ENCODE measurements at regions not wholly inside any gene's neighbourhood (a gene's known extent, or its start where the extent isn't known, plus 50 kb on each side); places are given as distances from the start of the nearest gene placed in this dataset.

- Histone ChIP-seq H3K27me3 (no peaks in the 10 kb centered on the region), H3K36me3 (no peaks in the 10 kb centered on the region), H3K27ac (no peak overlapping the region), H3K4me1 (no peaks in the 10 kb centered on the region), H3K9me3 (no peaks in the 10 kb centered on the region), H3K4me3 (no peak overlapping the region)
- TF ChIP-seq EP300 (IDR thresholded peaks at IDR 0.05), result no peak
- no peak for TF ChIP-seq POLR2AphosphoS5 (IDR thresholded peaks at IDR 0.05)
- no peak for TF ChIP-seq POLR2A (IDR thresholded peaks at IDR 0.05)
- TF ChIP-seq, protein P1, sequence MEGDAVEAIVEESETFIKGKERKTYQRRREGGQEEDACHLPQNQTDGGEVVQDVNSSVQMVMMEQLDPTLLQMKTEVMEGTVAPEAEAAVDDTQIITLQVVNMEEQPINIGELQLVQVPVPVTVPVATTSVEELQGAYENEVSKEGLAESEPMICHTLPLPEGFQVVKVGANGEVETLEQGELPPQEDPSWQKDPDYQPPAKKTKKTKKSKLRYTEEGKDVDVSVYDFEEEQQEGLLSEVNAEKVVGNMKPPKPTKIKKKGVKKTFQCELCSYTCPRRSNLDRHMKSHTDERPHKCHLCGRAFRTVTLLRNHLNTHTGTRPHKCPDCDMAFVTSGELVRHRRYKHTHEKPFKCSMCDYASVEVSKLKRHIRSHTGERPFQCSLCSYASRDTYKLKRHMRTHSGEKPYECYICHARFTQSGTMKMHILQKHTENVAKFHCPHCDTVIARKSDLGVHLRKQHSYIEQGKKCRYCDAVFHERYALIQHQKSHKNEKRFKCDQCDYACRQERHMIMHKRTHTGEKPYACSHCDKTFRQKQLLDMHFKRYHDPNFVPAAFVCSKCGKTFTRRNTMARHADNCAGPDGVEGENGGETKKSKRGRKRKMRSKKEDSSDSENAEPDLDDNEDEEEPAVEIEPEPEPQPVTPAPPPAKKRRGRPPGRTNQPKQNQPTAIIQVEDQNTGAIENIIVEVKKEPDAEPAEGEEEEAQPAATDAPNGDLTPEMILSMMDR (IDR thresholded peaks at IDR 0.05), result no peak
- ATAC-seq (ENCODE audit: low FRiP score in 2 of 2) (no peak), DNase-seq (no peak)
These were observed 1255.7 kb downstream of the ADGRL3 start for GRCh38 chr4:62455871-62456270.

DNA sequence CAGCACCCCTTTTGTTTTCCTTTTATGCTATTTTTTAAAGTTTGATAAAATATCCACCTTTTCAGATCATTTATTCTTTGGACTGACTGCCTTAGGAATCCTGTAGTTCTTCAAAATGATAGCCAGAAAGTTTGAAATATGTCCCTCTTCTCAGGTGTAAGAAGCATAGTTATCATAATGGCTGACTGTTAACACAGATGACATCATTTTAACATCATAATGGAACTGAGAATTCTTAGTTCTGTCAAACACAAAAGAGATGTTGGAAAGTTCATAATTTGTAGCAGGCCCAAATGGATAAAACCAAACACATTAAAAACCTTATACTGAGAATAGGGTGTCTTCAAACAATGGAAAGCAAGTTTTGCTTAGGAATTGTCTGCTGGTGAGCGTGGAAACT lies 1254.4 kb downstream of the ADGRL3 start:
- ATAC-seq (ENCODE audit: low FRiP score in 2 of 2), result no peak

DNA sequence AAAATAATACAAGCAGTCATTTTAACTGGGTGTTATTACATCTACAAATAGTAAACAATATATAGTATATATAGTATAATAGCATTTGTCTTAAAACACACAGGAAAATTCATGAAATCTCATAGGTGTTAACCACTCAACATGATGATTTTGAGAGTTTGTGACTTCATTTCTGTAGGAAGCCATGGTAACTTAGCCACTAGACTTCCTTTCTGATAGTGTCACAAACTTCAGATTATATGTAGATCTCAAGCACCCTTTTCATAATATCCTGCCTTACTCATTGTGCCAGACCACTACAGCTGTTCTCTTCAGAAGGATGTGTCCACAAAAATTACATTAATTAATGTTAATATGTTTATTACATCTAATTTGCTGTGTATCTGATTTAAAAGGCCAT lies 1250.6 kb downstream of the ADGRL3 start:
- no peak overlapping the region for H3K4me3 ChIP-seq
- no peaks in the 10 kb centered on the region for H3K27me3 ChIP-seq
- DNase-seq, result no peak
- no peak for ATAC-seq (ENCODE audit: low FRiP score in 2 of 2)
- H3K4me1 ChIP-seq, result no peaks in the 10 kb centered on the region
- no peaks in the 10 kb centered on the region for H3K36me3 ChIP-seq
- TF ChIP-seq POLR2AphosphoS5 (IDR thresholded peaks at IDR 0.05), result no peak
- TF ChIP-seq POLR2A (IDR thresholded peaks at IDR 0.05), result no peak
- no peak for TF ChIP-seq EP300 (IDR thresholded peaks at IDR 0.05)
- TF ChIP-seq, protein P1 (IDR thresholded peaks at IDR 0.05), result no peak
- H3K27ac ChIP-seq, result no peak overlapping the region
- H3K9me3 ChIP-seq, result no peaks in the 10 kb centered on the region

More for the DNA sequence above, 1254.4 kb downstream of the ADGRL3 start:
- H3K9me3 ChIP-seq, result no peaks in the 10 kb centered on the region
- DNase-seq, result no peak
- TF ChIP-seq EP300 (IDR thresholded peaks at IDR 0.05), result no peak
- TF ChIP-seq POLR2AphosphoS5 (IDR thresholded peaks at IDR 0.05), result no peak
- TF ChIP-seq, protein P1 (IDR thresholded peaks at IDR 0.05), result no peak
- no peak for TF ChIP-seq POLR2A (IDR thresholded peaks at IDR 0.05)
- no peak overlapping the region for H3K4me3 ChIP-seq
- WGBS, 2 donors, result 85 to 97% methylated on average over 1 of the region's 1 CpG
- H3K4me1 ChIP-seq, result no peaks in the 10 kb centered on the region
- no peaks in the 10 kb centered on the region for H3K27me3 ChIP-seq
- no peak overlapping the region for H3K27ac ChIP-seq
- no peaks in the 10 kb centered on the region for H3K36me3 ChIP-seq

DNA sequence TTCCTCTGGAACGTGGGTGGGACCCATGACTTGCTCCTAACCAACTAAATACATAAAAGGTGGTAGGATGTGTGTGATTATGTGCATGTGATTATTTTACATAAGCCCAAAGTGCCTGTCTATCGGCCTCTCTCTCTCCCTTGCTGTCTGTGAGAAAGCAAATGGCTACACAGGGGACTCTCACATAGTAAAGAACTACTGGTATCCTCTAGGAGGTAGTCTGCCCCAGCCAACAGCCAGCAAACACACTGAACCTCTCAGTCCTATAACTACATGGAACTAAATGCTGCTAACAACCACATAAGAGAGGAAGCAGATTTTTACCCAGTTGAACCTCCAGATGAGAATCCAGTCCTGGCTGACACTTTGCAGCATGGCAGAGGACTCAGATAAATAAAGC lies 1249.4 kb downstream of the ADGRL3 start:
- Histone ChIP-seq H3K27me3 (no peaks in the 10 kb centered on the region), H3K36me3 (no peaks in the 10 kb centered on the region), H3K4me1 (no peaks in the 10 kb centered on the region), H3K4me3 (no peak overlapping the region), H3K9me3 (no peaks in the 10 kb centered on the region), H3K27ac (no peak overlapping the region)
- WGBS, 2 donors, result 68 to 80% methylated on average over 2 of the region's 2 CpGs
- ATAC-seq (ENCODE audit: low FRiP score in 2 of 2), result no peak
- TF ChIP-seq POLR2A (IDR thresholded peaks at IDR 0.05) (no peak), POLR2AphosphoS5 (IDR thresholded peaks at IDR 0.05) (no peak), EP300 (IDR thresholded peaks at IDR 0.05) (no peak)
- TF ChIP-seq, protein P1 (IDR thresholded peaks at IDR 0.05), result no peak
- no peak for DNase-seq

DNA sequence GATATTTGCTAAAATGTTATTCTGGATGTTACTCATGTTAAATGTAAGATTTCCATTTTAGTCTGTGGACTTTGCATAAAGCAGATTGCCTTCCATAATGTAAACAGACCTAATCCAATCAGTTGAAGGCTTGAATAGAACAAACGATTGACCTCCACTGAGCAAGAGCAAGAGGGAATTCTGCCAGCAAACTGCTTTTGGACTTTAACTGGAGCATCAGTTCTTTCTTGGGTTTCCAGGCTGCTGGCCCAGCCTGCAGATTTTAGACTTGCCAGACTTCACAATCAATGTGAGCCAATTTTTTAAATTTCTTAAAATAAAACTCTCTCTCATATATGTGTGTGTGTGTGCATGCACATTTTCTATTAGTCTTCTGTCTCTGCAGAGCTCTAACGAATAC lies 1248.8 kb downstream of the ADGRL3 start:
- no peak for ATAC-seq (ENCODE audit: low FRiP score in 2 of 2)

More for the DNA sequence above, 1248.8 kb downstream of the ADGRL3 start:
- no peaks in the 10 kb centered on the region for H3K36me3 ChIP-seq
- H3K4me3 ChIP-seq, result no peak overlapping the region
- no peak for DNase-seq
- WGBS, 2 donors, result 55 to 68% methylated on average over 2 of the region's 2 CpGs
- H3K4me1 ChIP-seq, result no peaks in the 10 kb centered on the region
- no peaks in the 10 kb centered on the region for H3K27me3 ChIP-seq
- no peak overlapping the region for H3K27ac ChIP-seq
- H3K9me3 ChIP-seq, result no peaks in the 10 kb centered on the region
- TF ChIP-seq POLR2AphosphoS5 (IDR thresholded peaks at IDR 0.05) (no peak), POLR2A (IDR thresholded peaks at IDR 0.05) (no peak), EP300 (IDR thresholded peaks at IDR 0.05) (no peak)
- TF ChIP-seq, protein P1 (IDR thresholded peaks at IDR 0.05), result no peak
